ENCODE measurements at regions not wholly inside any gene's neighbourhood (a gene's known extent, or its start where the extent isn't known, plus 50 kb on each side); places are given as distances from the start of the nearest gene placed in this dataset.

DNA sequence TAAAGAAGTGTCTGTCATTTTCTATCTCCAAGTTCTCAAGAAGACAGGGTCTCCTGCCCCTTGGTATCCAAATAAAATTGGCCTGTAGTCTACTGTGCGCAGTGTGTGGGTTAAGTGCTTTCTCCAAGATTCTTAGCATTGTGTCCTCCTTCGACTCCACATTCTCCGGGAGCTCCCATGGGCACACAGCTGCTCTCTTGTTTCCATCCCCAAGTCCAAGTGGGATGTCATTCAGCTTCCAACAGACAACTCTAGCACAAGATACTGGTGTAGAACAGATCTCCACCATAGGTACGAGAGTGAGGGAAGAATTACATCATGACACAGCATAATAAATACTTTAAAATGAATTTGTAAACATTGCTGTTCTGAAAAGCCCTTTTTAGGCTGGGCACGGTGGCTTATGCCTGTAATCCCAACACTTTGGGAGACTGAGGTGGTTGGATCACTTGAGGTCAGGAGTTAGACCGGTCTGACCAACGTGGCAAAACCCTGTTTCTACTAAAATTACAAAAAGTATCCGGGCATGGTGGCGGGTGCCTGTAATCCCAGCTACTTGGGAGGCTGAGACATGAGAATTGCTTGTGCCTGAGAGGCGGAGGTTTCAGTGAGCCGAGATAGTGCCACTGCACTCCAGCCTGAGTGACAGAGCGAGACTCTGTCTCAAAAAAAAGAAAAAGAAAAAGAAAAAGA is 196.2 kb downstream of the C9orf152 start:
- no peak for TF ChIP-seq EZH2 (IDR thresholded peaks at IDR 0.05)
- TF ChIP-seq POLR2AphosphoS5 (IDR thresholded peaks at IDR 0.05; ENCODE audit: borderline replicate concordance, low read depth, low read length) = no peak
